ENCODE measurements at regions not wholly inside any gene's neighbourhood (a gene's known extent, or its start where the extent isn't known, plus 50 kb on each side); places are given as distances from the start of the nearest gene placed in this dataset.

- Histone ChIP-seq H3K9me3 (no peaks in the 10 kb centered on the region), H3K27me3 (no peaks in the 10 kb centered on the region), H3K27ac (peak overlapping the region in 3 of 4 donors; percentile 41 to 87 (median 60)), H3K36me3 (no peaks in the 10 kb centered on the region), H3K4me1 (peaks cover 0 to 50% (median 22%) of the 10 kb centered on the region in 4 donors), H3K4me3 (no peak overlapping the region)
- DNase-seq (ENCODE audit: low spot score in 2 of 2) = no peak
- TF ChIP-seq POLR2A (IDR thresholded peaks at IDR 0.05) (no peak), CTCF (IDR thresholded peaks at IDR 0.05) (no peak), EP300 (IDR thresholded peaks at IDR 0.05) (no peak)
Measured at GRCh38 chr3:107206945-107207344, 170.3 kb upstream of the CCDC54 start.

GRCh38 chr3:107208100-107208499 lies 169.1 kb upstream of the CCDC54 start:
- H3K36me3 ChIP-seq = no peaks in the 10 kb centered on the region
- H3K27me3 ChIP-seq = no peaks in the 10 kb centered on the region
- H3K9me3 ChIP-seq = no peaks in the 10 kb centered on the region
- TF ChIP-seq EP300 (IDR thresholded peaks at IDR 0.05) (peak; percentile 35 to 79), CTCF (IDR thresholded peaks at IDR 0.05) (no peak), POLR2A (IDR thresholded peaks at IDR 0.05) (peak in 1 of 2 donors; percentile 28)
- peak in 1 of 2 donors; percentile 73 for DNase-seq (ENCODE audit: low spot score in 2 of 2)
- peak overlapping the region in 1 of 4 donors; percentile 12 for H3K4me3 ChIP-seq
- H3K4me1 ChIP-seq = peaks cover 0 to 60% (median 26%) of the 10 kb centered on the region in 4 donors
- H3K27ac ChIP-seq = peak overlapping the region; percentile 15 to 87 (median 62)

- Histone ChIP-seq H3K36me3 (no peaks in the 10 kb centered on the region), H3K9me3 (no peaks in the 10 kb centered on the region), H3K27me3 (no peaks in the 10 kb centered on the region), H3K27ac (peak overlapping the region in 3 of 4 donors; percentile 27 to 87 (median 82)), H3K4me1 (peaks cover 0 to 65% (median 26%) of the 10 kb centered on the region in 4 donors), H3K4me3 (no peak overlapping the region)
- no peak for DNase-seq (ENCODE audit: low spot score in 2 of 2)
- WGBS, 2 donors = 13 to 15% methylated on average over 1 of the region's 1 CpG
- TF ChIP-seq EP300 (IDR thresholded peaks at IDR 0.05) (no peak), POLR2A (IDR thresholded peaks at IDR 0.05) (no peak)
Measured at GRCh38 chr3:107208796-107209195, 168.4 kb upstream of the CCDC54 start.

- 36 to 40% methylated on average over 4 of the region's 4 CpGs for WGBS, 2 donors
- Histone ChIP-seq H3K9me3 (no peaks in the 10 kb centered on the region), H3K27ac (peak overlapping the region; percentile 13 to 87 (median 54)), H3K4me1 (peaks cover 0 to 65% (median 26%) of the 10 kb centered on the region in 4 donors), H3K4me3 (no peak overlapping the region), H3K36me3 (no peaks in the 10 kb centered on the region), H3K27me3 (no peaks in the 10 kb centered on the region)
- TF ChIP-seq POLR2A (IDR thresholded peaks at IDR 0.05) = no peak
- TF ChIP-seq CTCF (IDR thresholded peaks at IDR 0.05) = no peak
- TF ChIP-seq EP300 (IDR thresholded peaks at IDR 0.05) = no peak
- DNase-seq (ENCODE audit: low spot score in 2 of 2) = no peak
Measured at GRCh38 chr3:107209302-107209990, 167.8 kb upstream of the CCDC54 start.

GRCh38 chr3:107211608-107212007 lies 165.6 kb upstream of the CCDC54 start:
- TF ChIP-seq EP300 (IDR thresholded peaks at IDR 0.05) (no peak), POLR2A (IDR thresholded peaks at IDR 0.05) (no peak)
- Histone ChIP-seq H3K4me3 (no peak overlapping the region), H3K9me3 (no peaks in the 10 kb centered on the region), H3K36me3 (no peaks in the 10 kb centered on the region), H3K4me1 (peaks cover 0 to 60% (median 24%) of the 10 kb centered on the region in 4 donors), H3K27ac (no peak overlapping the region), H3K27me3 (no peaks in the 10 kb centered on the region)
- DNase-seq (ENCODE audit: low spot score in 2 of 2) = no peak
- WGBS, 2 donors = 65 to 81% methylated on average over 1 of the region's 1 CpG

GRCh38 chr3:107212618-107213017 lies 164.6 kb upstream of the CCDC54 start:
- no peak overlapping the region for H3K27ac ChIP-seq
- 29 to 39% methylated on average over 3 of the region's 3 CpGs for WGBS, 2 donors
- no peak for DNase-seq (ENCODE audit: low spot score in 2 of 2)
- H3K4me3 ChIP-seq = no peak overlapping the region
- no peaks in the 10 kb centered on the region for H3K27me3 ChIP-seq
- H3K36me3 ChIP-seq = no peaks in the 10 kb centered on the region
- no peaks in the 10 kb centered on the region for H3K9me3 ChIP-seq
- H3K4me1 ChIP-seq = peaks cover 0 to 49% (median 15%) of the 10 kb centered on the region in 4 donors
- no peak for TF ChIP-seq EP300 (IDR thresholded peaks at IDR 0.05)
- no peak for TF ChIP-seq CTCF (IDR thresholded peaks at IDR 0.05)
- no peak for TF ChIP-seq POLR2A (IDR thresholded peaks at IDR 0.05)
